ENCODE measurements at regions not wholly inside any gene's neighbourhood (a gene's known extent, or its start where the extent isn't known, plus 50 kb on each side); places are given as distances from the start of the nearest gene placed in this dataset.

DNA sequence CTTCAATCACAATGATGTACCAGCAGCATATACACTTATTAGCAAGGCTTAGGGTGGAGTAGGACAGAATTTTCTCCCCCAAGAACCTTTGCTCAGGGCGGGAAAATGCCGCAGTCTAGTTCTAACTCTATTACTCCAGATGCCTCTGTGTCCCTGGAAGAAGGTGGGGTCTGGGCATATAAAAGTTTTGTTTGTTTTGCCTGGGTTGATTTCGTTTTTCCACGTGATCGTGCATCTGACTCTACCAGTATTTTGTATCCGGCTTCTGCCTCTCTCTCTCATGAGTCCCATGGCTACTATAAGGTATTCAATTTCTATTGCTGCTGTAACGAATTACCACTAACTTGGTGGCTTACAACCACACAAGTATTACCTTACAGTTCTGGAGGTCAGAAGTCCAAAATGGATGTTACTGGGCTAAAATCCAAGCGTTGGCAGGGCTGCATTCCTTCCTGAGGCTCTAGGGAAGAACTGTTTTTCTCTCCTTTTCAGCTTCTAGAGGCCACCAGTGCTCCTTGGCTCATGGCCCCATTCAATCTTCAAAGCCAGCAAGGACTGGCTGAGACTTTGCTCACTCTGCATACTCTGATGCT, 181.2 kb upstream of the PRSS58 start:
- TF ChIP-seq, protein P1, sequence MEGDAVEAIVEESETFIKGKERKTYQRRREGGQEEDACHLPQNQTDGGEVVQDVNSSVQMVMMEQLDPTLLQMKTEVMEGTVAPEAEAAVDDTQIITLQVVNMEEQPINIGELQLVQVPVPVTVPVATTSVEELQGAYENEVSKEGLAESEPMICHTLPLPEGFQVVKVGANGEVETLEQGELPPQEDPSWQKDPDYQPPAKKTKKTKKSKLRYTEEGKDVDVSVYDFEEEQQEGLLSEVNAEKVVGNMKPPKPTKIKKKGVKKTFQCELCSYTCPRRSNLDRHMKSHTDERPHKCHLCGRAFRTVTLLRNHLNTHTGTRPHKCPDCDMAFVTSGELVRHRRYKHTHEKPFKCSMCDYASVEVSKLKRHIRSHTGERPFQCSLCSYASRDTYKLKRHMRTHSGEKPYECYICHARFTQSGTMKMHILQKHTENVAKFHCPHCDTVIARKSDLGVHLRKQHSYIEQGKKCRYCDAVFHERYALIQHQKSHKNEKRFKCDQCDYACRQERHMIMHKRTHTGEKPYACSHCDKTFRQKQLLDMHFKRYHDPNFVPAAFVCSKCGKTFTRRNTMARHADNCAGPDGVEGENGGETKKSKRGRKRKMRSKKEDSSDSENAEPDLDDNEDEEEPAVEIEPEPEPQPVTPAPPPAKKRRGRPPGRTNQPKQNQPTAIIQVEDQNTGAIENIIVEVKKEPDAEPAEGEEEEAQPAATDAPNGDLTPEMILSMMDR (IDR thresholded peaks at IDR 0.05): no peak
- no peak for TF ChIP-seq POLR2A (IDR thresholded peaks at IDR 0.05)
- TF ChIP-seq EP300 (IDR thresholded peaks at IDR 0.05): no peak
